PC-9 (cell line): ENCODE measurements at regions not wholly inside any gene's neighbourhood (a gene's known extent, or its start where the extent isn't known, plus 50 kb on each side); places are given as distances from the start of the nearest gene placed in this dataset.
"Not testable (repeated sequence)": the region's sequence is repeated elsewhere in the genome, so short reads cannot be mapped to it uniquely, and the experiment has no call there.

Experiments used
- CTCF ChIP-seq: fragments of 200-600 bp; sonication (generic); conservative IDR thresholded peaks from 2 replicates; pipeline ENCODE4 v1.6.1; 2017; ENCODE audit warnings: mixed run types, antibody characterized with exemption, mild to moderate bottlenecking, moderate library complexity
- EZH2 ChIP-seq: fragments of 200-600 bp; sonication (generic); IDR thresholded peaks from 2 replicates; pipeline ENCODE4 v1.8.0; 2017; ENCODE audit warnings: antibody characterized with exemption, low read depth

- not testable (repeated sequence) for TF ChIP-seq CTCF, EZH2
Observed at GRCh38 chr3:62951880-62952279, 76.7 kb upstream of the CADPS start.
